IPS DF 4.7 (cell line): ENCODE measurements at regions not wholly inside any gene's neighbourhood (a gene's known extent, or its start where the extent isn't known, plus 50 kb on each side); places are given as distances from the start of the nearest gene placed in this dataset.
"Not testable (repeated sequence)": the region's sequence is repeated elsewhere in the genome, so short reads cannot be mapped to it uniquely, and the experiment has no call there.

Experiments used
- DNase-seq: peaks from one replicate; pipeline ENCODE4 v3.0.0-alpha.2; 2013; ENCODE audit warnings: low spot score; ENCODE audit errors: extremely low read depth

DNA sequence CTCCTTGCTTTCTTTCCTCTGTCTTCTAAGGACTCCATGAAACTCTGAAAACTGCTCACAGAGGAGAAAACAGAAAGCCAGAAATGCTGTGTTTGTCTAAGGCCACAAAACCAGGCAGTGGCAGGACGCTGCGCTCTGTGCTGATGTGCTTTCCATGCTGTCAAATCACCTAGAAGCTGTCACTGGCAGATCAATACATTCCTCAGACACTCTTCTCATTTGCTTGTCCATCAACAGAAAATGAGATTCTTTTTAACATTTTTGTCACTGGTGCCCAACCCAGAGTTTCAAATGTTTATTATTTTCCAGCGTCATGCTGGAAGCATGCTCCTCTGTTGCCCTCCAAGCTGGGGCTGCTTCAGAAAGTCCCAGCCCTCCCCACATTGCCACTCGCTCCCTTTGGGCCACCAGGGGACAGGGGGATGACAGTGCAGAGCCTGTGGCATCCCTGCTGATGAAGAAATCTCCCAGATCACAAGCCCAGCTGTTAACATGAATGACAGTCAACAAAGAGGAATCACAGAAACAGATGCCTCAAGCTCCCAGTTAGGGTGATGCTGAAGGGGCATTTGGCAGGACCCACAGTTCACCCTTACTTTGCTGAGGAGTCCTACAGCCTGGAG lies 117.5 kb upstream of the MEIS1 start:
- no peak for DNase-seq

DNA sequence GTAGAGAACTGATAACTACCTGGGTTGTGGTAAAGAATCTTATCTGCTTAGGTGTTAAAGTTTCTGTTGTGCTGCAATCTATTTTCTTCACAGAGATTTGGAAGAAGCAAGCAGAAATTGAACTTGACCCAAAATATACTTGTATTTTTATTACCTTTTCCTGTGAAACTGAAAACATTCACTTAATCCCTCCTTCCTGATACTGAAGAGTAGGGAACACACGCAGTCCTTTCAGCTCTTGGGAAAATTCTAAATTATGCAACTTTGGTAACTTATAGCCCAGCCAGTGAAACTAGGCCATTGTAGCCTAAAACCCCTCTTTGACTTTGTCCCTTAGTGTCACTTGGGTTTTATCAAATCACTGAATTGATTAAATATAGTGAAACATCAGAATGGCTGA lies 128.4 kb upstream of the MEIS1 start:
- no peak for DNase-seq

DNA sequence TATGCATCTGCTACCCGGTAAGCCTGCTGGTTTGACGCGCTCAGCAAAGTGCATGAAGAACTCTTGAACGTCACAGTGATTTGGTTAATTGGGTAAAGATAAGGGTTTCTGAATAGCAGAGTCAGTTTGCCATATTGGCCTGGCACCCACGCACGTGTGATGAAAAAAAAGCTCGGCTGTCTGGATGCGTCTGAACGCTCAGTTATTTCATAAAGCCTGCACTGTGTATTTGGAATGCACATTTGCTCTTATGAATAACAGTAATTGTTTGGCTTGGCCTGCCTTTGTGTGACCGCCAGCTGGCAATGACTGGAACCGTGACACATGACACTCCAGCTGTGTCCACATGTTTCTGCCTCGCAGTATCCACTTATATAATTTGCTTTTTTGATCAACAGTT lies 129.2 kb upstream of the MEIS1 start:
- DNase-seq = no peak

DNA sequence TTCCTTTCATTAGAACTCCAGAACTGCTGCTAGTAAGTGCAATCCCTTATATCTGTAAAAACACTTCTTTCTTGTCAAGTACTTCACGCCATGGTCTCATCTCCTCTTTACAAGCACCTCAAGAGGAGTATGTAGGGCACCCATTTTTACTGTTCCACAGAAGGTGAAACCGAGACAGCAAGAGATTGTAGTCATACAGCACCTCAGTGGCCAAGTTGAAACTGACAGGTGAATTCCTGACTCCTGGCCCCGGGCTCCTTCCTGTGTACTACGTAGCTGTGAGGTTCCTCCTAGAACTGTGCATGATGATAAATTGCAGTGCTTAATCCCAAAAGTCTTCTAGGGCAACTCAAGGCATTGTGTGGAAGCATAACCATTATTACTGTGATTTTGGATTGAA lies 131.5 kb upstream of the MEIS1 start:
- DNase-seq = no peak

DNA sequence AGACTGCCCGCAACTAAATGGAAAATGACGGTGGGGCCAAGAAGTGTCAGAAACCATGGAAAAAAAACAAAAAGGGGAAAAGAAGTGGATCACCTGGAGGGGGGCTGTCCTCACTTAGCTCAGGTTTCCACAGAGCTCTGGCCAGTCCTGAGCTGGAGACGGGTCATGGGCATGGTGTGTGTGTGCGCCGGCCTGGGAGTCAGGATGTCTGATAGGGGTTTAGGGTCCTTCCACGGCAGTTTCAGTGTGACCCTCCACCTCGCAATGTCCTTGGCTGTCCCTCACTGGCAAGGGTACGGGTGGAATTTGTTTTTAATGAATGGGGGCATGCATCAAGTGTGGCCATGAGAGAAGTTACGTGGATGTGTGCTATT lies 133.2 kb upstream of the MEIS1 start:
- no peak for DNase-seq

DNA sequence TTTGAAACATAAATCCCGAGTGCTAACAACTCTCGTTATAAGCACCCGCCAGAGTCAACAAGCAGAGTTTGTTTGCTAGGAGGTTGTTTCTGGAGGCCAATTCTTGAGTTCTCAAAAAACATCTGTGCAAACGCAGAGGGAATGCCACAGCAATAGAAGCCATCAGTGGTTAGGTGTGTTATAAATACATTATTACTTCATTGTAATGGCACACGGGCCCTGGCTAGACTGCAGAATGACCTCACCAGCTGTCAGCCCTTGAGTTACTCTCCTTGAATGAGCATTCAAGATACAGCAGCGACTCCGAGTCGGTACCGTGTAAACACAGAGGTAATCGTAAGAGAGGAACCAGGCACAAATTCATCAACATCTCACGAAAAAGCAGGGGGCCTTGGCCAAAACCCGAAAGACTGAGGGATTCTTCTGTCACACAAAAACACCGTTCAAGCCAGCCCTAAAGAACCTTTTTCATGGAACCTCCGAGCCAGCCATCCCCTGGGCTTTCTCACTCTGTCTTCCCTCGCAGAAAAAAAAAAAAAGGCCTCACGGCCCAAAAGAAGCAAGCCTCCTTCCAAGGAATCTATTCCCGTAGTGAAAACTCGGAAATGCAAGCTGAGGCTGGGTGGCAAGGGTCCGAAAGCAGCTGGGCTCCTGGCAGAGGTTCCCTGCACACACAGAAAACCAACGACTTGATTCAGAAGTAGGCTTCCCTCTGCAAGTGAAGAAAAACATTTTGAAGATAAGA lies 133.7 kb upstream of the MEIS1 start:
- no peak for DNase-seq

DNA sequence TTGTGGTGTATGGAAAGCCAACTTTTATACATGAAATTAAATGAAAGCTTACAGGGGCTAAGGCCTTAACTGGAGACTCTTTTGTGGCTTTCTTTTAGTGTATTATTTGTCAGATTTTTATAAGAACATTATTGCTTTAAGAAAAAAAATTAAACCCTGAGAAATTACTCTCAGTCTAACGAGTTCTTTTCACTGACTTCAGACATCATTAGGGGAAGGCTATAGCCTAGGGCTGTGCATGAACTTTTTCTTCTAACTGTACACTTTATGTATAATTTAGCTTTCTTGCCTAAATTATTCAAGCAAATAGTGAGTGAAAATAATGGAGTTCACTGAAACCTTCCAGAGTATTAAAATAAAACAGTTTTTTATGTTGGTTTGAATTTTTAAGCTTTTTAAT lies 151.1 kb upstream of the MEIS1 start:
- no peak for DNase-seq

DNA sequence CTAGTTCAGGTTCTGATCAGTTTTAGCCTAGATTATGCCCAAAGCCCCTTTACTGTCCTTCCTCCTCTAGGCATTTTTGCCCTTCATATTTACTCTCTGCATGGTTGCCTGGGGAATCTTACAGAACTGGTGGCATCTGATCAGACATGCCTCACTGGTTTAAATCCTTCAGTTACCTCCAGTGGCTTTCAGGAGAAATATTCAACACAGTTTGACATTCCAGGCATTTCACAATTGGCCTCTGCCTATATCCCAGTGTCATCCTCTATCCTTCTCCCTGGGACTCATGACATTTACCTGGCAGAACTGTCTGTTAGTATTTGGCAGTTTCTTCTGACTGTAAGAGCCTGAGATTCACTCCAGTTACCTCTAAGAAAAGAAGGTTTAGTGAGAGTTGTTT lies 152.9 kb upstream of the MEIS1 start:
- no peak for DNase-seq

DNA sequence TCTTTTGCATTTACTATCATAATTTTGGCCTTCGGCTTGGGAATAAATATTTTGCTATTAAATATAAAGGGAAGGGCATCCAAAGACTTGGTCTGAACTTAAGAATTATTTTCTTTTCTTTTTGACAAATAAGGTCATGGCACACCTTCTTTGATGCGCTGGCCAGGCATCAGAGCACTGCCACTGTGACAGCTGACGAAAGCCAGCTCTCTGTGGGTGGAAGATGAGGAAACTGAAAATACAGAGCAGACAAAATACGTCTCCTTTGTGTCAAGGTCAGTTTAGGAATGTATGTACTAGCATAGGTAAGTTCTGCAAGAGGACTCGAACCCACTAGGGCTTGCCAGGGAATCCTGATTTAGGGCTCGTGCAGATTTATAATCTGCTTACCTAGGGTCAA lies 155.9 kb upstream of the MEIS1 start:
- no peak for DNase-seq

DNA sequence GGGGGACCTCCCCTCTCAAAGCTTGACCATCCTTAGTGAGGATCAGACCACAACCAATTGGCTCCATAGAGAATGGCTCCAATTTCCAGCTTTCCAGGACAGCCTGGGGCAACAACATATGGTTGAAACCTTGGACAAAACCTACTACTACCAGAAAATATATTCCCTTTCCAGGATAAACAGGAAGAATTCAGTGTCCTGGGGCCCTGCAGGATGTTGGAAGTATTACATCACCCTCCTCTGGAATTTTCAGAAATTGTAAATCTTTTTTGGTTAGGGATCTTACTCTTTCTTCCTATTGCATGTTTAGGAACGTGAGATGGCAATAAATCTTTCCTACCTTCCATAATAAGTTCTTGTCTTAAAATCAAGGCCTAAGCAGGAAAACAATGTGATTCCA lies 158.9 kb upstream of the MEIS1 start:
- no peak for DNase-seq

DNA sequence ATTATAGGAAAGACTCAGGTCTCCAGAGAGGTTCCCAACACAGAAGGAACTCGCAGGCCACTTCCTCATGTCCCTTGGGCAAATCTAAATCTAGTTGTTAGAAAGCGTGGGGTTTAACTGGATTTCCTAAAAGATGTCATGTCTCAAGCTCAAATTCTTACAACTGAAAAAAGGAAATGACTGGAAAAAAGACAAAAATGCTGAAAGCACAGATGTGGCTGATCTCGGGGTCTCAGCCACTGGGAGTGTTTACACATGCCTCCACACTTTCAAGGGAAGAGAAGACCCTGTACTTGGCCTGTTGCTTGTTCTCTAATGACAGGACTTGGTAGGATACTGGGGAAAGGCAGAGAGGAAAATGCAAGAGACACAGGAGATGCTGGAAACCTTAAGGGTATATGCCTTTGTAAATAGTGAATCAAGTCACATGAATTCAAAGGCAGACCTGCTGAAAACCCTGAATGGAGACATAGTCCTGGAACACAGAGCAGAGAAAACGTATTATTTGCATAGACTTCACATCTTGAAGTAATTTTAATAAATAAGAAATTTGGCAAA lies 160.9 kb upstream of the MEIS1 start:
- DNase-seq = no peak

DNA sequence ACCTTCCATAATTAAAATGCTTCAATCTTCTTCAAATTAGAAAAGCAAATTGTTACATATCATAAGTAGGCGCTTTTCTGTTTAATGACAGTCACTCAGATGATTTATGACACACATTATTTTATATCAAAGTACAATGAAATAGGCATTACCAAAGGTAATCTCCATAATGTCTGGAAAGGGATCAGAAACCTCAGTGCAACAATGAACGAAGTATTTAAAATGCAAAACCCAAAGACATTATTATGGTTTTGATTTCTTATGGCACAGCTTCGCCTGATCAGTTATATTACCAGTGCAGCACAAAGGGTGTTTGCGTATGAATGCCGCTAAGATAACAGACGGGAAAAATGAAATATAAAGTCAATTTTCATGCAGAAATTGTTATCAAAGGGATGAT lies 162.2 kb upstream of the MEIS1 start:
- DNase-seq = no peak

DNA sequence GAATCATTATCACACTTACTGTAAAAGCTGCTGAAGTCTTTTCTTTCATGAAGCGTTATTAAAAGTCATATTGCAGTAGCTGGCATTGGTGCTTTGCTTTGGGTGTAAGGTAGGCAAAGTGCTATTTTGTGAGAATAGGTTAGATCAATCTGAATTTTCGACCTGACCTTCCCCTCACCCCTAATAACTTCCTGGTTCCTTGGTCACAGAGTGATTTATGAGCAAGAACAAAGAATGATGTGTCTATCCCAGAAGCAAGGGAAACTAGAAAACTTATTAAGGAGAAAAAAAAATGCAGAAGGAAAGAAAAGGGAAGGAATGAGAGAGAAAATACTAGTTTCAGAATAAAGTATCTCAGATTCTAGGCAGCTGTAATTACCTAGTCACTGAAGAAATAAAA lies 163.1 kb upstream of the MEIS1 start:
- no peak for DNase-seq

DNA sequence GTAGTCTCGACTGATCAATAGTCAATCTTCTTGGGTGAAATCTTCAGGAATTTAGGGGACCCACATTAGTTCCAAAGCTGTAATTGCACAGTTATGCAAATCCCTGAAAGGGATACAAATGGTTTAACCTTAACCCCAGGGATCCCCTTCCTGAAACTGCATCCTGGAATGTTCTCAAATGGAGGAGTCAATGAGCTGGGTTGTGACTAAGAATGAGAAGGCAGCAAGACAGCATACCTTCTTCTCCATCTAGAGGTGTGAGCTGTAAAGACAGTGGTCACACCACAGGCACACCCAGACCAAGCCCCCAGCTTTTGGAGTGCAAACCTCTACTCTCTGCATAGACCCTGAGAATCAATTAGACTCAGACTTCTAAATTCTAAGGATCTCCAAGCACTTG lies 164.7 kb upstream of the MEIS1 start:
- DNase-seq = peak; percentile 60

DNA sequence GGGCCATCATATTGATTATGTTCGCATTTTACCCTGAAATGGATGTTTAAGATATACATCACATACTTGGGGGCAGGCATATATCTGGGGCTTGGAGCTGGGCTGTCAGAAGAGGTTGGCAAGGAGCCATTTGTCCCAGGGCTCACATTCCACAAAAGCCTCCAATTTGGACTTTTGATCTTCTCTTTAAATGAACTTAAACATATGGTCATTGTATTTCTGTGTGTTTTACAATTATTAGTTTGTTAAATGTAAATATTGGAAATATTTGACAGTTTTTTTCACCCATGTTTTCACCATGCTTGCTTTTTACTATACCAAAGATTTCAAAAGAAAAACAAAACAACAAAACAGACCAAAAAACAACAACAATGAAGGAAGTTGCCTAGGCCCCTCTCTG lies 165.8 kb upstream of the MEIS1 start:
- no peak for DNase-seq

DNA sequence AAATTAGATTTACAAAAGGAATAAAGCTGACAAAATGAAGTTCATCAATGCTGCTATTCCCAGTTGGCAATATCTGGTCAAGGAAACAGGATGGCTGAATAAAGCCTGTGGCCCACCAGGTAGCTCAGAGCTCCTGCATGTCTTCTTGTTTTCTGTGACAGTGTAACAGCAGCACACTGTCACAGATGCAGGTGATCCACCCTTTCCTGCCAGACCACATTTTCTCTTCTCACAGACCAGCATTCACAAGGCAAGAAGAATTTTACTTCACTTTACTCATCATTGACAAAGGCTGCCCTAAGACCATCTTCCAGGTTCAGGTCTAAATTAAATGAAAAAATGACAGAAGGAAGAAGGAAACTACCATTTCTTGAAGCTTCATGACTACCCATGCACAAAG lies 166.2 kb upstream of the MEIS1 start:
- DNase-seq = no peak

DNA sequence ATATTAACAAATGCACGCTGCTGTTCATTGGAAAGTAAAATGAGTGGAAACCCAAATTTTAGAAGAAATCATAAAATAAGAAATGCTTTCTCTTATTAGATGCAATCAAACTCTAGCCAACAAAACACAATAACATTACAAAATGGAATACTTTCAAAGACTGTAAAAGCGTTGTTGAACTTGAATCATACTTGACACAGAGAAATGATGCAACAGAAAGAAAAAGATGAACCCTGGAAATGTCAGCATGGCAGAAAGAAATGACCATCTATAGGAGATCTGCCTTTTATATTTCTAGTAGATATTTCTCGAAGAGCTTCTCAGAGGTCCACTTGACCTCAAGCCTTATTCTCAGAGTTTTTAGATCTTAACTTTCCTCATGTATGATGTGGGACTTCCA lies 170.6 kb upstream of the MEIS1 start:
- DNase-seq = no peak

DNA sequence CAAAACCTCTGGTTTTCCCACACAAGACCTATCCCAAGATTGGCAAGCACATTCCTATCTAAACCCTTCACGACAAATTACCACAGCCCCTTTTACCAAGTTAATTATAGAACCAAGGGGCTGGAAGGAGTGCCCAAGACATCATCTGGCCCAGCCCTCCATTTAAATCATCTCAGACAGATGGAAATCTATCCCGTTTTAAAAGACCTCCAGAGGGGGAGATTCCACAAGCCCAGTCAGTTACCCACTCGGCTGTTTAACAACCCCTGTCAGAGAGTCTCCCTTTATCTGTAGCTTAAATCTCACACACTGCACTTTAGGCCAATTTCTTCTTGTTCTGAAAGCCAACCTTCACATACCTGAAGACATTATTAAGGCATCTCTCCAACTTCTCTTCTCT lies 179.1 kb upstream of the MEIS1 start:
- no peak for DNase-seq

DNA sequence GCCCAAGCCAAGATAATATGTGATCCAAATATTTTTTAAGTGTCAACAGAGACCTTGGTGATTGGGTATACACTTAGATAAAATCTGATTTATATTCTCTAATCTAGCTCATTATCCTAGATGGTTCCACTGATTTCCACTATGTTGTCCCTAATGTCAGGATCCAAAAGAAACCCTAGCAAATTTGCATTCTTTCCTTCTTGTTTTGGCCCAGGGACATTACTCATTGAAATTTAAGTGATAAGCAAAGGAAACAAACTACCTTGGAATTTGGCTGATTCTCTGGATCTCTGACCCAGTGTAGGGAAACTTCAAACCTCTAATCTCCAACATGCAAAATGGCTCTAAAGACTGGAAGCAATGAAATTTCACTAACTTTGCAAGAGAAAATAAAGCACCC lies 179.8 kb upstream of the MEIS1 start:
- DNase-seq = no peak

DNA sequence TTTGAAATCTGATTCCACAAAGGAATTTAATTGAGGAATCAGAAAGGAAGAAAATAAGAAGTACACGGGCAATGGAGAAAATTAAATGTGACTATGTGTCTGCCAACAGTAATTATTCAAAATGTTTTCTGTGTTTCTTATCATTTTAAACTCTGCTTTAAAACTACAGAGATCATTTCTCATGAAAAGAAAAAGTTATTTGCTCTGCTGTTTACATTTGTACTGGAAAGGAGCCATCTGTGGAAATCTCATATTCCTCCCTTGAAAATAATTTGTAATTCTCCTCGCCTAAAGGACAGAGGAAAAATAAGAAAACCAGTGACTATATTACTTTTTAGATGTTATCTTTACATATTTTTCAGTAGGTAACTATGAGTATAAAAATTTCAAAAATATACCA lies 181.9 kb upstream of the MEIS1 start:
- DNase-seq = no peak

DNA sequence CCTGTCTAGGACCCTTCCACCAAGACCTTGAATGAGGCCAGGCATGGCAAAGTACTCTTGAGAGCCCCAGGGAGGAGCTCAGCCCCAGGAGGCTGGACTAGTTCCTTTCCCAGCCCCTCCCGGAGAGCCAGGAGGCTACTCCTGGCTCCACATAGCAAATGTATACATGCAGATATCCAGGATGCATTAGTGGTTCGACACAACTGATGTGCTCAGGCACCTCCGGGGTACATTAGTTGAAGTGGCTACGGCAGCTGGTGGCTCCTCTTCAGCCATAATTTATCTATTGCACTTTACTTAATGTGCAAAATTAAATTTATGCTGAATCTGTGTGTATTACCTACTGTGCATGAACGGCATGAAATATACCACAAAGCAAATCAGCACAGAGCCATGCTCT lies 182.8 kb upstream of the MEIS1 start:
- no peak for DNase-seq

DNA sequence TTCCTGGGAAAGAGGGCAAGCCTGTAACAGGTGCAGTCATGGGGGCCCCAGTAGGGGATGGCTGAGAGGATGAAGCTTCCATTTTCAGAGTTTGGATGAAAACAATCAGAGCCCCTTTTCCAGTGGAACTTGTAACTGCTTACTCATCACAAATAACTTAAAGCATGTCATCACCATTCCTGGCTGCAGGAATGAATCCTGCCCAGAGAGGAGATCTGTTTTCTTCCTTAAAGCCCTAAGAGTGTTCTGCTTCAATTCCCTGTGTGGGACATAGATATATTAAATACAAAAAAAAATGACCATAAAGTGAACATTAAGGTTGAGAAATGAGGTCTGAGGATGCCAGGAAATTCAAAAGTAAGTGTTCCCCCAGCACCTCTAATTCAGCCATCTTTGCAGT lies 183.4 kb upstream of the MEIS1 start:
- no peak for DNase-seq

DNA sequence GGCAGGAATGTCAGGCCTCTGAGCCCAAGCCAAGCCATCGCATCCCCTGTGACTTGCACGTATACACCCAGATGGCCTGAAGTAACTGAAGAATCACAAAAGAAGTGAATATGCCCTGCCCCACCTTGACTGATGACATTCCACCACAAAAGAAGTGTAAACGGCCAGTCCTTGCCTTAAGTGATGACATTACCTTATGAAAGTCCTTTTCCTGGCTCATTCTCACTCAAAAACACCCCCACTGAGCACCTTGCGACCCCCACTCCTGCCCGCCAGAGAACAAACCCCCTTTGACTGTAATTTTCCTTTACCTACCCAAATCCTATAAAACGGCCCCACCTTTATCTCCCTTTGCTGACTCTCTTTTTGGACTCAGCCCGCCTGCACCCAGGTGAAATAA lies 185.8 kb upstream of the MEIS1 start:
- not testable (repeated sequence) for DNase-seq
